Ammon's horn (tissue), 1 donor: ENCODE measurements at regions not wholly inside any gene's neighbourhood (a gene's known extent, or its start where the extent isn't known, plus 50 kb on each side); places are given as distances from the start of the nearest gene placed in this dataset.
"Not testable (repeated sequence)": the region's sequence is repeated elsewhere in the genome, so short reads cannot be mapped to it uniquely, and the experiment has no call there.

Source experiments
- DNase-seq: peaks from one replicate; pipeline ENCODE4 v3.0.0-alpha.2; 2016; ENCODE audit warnings: low spot score

DNA sequence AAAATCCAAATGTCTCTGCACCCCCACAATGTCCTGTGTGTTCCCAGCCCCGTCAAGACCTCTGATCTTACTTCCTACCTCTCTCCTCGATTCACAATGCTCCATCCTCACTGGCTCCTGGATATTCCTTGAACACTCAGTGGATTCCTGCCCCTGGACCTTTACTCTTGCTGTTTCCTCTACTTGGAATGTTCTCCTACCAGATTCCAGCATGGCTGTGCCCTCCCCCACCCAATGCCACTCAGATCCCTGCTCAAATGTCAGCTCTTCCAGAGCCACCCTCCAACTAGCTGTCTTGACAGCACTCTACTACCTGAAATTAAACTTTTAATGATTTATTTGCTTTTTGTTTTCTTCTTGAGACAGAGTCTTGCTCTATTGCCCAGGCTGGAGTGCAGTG is 107.4 kb downstream of the KLF5 start:
- DNase-seq, result no peak

GRCh38 chr13:73162912-73163911 is 104.4 kb downstream of the KLF5 start:
- DNase-seq, result no peak

DNA sequence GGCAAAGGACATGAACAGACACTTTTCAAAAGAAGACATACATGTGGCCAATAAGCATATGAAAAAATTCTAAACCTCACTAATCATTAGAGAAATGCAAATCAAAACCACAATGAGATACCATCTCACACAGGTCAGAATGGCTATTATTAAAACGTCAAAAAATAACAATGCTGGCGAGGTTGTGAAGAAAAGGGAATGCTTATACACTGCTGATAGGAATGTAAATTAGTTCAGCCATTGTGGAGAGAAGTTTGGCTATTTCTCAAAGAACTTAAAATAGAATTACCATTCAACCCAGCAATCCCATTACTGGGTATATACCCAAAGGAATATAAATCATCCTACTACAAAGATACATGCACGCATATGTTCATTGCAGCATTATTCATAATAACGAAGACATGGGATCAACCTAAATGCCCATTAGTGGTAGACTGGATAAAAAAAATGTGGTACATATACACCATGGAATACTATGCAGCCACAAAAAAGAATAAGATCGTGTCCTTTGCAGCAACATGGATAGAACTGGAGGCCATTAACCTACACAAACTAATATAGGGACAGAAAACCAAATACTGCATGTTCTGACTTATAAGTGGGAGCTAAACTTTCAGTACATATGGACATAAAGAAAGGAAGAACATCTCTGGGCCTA is 101.7 kb downstream of the KLF5 start:
- DNase-seq, result not testable (repeated sequence)

DNA sequence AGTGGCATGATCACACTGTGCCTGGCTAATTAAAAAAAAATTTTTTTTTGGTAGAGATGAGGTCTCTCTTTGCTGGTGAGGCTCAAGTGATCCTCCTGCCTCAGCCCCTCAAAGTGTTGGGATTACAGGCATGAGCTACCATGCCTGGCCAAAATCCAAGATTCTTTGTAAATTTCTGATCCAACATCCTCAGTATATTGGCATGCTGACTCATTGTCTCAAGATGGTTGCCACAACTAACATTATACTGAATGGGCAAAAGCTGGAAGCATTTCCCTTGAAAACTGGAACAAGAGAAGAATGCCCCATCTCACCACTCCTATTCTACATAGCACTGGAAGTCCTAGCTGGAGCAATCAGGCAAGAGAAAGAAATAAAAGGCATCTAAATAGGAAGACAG is 100.0 kb downstream of the KLF5 start:
- no peak for DNase-seq

- DNase-seq, result no peak
Measured at GRCh38 chr13:73157031-73157430, 98.2 kb downstream of the KLF5 start.

DNA sequence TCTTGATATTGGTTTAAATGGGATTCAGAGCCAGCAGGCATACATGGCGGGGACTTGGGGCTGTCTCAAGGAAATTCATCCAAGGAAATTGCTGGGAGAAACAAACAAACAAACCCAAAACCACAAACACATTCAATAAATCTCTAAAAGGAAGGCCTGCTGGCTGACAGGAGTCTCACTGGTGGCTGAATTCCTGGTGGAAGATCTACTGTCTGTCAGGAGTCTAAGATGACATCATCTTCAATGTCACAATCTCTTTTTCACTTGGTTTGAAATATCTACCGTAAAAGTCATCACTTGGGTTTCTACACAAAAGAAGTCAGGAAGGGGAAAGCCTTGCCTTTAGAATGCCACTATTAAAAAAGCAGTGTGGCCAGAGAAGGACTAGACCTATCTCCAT is 87.9 kb downstream of the KLF5 start:
- no peak for DNase-seq

GRCh38 chr13:73142071-73142470 is 83.3 kb downstream of the KLF5 start:
- DNase-seq, result peak; percentile 13

DNA sequence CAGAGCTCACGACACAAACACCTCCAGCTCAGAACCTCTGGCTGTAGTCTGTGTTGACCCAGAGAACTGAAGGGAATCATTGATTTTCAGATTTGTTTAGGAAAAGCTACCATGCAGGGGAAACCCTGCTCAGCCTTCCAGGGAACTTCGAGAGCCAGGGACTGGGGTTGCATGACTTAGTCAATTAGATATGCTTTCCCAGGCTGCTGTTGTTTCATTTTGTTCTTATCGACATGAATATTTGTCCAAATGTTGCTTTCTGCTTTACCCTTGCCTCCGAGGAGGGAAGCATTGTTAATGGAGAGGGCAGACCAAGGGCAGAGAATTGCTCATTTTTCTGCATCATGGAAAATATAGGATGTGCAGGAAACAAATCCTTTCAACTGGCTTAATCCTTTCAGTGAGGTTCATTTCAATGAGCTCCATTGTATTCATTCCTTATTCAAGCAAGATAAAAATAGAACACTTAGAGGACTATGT is 82.5 kb downstream of the KLF5 start:
- DNase-seq, result no peak

DNA sequence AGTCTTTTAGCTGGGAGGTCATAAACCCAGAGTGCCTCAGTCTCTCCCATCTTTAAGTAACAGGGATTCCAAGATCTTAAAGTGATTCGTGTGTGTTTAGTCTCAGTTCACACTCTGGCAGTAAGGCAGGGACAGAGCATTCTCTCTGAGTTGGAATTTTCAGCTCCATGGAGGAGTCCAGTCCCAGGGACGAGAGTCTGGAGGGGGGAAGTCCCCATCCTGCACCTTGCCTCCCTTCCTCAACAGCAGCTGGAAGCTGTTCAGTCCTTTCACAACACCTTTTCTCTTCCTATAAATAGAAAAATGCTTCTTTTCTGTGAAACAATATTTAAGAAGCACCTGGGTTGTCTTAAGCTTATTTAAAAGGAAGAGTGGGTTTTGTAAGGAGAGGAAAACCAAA is 82.0 kb downstream of the KLF5 start:
- no peak for DNase-seq

- DNase-seq, result no peak
Measured at GRCh38 chr13:73138638-73139491, 80.1 kb downstream of the KLF5 start.

DNA sequence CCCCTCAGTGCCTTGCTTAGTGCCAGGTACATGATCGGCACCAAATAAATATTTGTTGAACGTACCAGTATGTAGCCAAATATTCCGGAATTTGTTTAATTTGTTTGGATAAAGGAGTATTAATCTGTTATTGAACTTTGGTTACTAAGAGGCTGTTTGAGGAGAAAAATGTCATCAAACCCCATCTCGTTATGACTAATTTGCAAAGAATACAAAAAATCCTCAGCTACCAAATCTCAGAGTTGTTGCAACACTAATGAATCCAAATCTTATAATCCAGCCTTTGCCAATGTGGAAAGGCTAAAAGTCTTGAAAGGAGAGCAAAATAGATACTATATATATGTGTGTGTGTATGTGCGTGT is 79.5 kb downstream of the KLF5 start:
- no peak for DNase-seq

DNA sequence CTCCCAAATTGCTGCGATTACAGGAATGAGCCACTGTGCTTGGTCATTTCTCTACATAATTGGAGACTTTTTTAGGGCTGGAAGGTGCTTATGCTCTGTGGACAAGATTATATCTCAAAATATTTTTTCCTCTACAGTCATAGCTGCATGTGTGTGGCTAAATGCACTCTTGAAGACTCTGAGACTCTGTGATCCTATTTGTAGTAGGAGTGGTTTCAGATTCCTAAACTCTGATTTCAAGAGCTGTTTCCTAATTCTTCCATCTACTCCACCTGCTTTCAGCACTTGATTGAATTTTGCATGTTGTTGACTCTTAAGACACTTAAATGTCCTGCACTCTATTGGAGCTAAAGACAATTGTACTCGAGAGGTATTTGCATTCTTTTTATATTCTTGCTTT is 78.0 kb downstream of the KLF5 start:
- DNase-seq, result no peak

DNA sequence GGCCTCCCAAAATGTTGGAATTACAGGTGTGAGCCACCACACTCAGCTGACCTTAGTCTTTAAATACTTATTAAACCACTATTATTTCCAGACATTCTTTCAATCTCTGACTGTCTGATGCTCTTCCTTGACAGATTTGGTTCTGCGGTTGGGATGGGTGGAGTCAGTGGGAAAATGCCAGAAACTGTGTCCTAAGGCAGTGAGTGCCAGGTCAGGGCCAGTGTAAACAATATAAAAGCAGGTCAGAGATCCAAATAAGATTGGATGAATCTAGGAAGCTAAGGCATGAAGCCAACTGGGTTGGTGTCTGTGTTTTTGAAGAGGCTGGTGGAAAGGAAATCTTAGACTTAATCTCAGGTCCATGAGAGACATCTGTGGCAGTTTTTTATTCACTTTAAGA is 74.7 kb downstream of the KLF5 start:
- DNase-seq, result no peak

GRCh38 chr13:73131247-73131646 is 72.4 kb downstream of the KLF5 start:
- DNase-seq, result no peak

DNA sequence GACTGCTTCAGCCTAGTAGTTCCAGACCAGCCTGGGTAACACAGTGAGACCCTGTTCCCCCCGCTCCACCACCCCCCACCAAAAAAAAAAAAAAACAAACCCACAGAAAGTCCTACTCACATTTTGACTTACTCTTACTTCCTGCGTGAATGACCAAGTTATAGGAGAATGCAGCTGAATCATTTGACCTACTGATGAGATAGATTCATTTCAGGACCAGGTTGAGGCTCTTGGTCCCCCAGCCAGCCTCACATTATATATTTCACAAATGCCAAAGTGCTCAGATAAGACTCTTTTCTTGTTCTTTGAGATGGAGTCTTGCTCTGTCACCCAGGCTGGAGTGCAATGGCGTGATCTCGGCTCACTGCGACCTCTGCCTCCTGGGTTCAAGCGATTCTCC is 70.2 kb downstream of the KLF5 start:
- DNase-seq, result no peak
